Hindlimb muscle (tissue), 1 donor: ENCODE measurements at regions not wholly inside any gene's neighbourhood (a gene's known extent, or its start where the extent isn't known, plus 50 kb on each side); places are given as distances from the start of the nearest gene placed in this dataset.
"Not testable (repeated sequence)": the region's sequence is repeated elsewhere in the genome, so short reads cannot be mapped to it uniquely, and the experiment has no call there.

ENCODE experiments used
- DNase-seq: peaks from one replicate; pipeline ENCODE4 v3.0.0-alpha.2; 2013

GRCh38 chr3:5357089-5357488 is 169.6 kb downstream of the EDEM1 start:
- DNase-seq = no peak

GRCh38 chr3:5358911-5359310 is 171.4 kb downstream of the EDEM1 start:
- no peak for DNase-seq

GRCh38 chr3:5360453-5360852 is 172.9 kb downstream of the EDEM1 start:
- DNase-seq = no peak

GRCh38 chr3:5366746-5367145 is 179.2 kb downstream of the EDEM1 start:
- DNase-seq = no peak

GRCh38 chr3:5371555-5371954 is 184.0 kb downstream of the EDEM1 start:
- not testable (repeated sequence) for DNase-seq

GRCh38 chr3:5376761-5377160 is 189.3 kb downstream of the EDEM1 start:
- DNase-seq = no peak

GRCh38 chr3:5379266-5379665 is 191.8 kb downstream of the EDEM1 start:
- not testable (repeated sequence) for DNase-seq

- not testable (repeated sequence) for DNase-seq
Observed at GRCh38 chr3:5383486-5384263, 196.2 kb downstream of the EDEM1 start.

GRCh38 chr3:5384557-5385236 is 197.2 kb downstream of the EDEM1 start:
- DNase-seq = no peak

- DNase-seq = no peak
Observed at GRCh38 chr3:5388091-5388490, 200.6 kb downstream of the EDEM1 start.

- DNase-seq = no peak
Observed at GRCh38 chr3:5389057-5389456, 201.6 kb downstream of the EDEM1 start.

GRCh38 chr3:5390221-5390620 is 202.7 kb downstream of the EDEM1 start:
- no peak for DNase-seq

- no peak for DNase-seq
Observed at GRCh38 chr3:5390936-5391625, 203.6 kb downstream of the EDEM1 start.

GRCh38 chr3:5401002-5401401 is 213.5 kb downstream of the EDEM1 start:
- no peak for DNase-seq

GRCh38 chr3:5404718-5405117 is 217.2 kb downstream of the EDEM1 start:
- DNase-seq = no peak

GRCh38 chr3:5411786-5412185 is 224.3 kb downstream of the EDEM1 start:
- no peak for DNase-seq

- no peak for DNase-seq
Observed at GRCh38 chr3:5423076-5423475, 235.6 kb downstream of the EDEM1 start.

- no peak for DNase-seq
Observed at GRCh38 chr3:5423523-5423922, 236.0 kb downstream of the EDEM1 start.

GRCh38 chr3:5425371-5425770 is 237.9 kb downstream of the EDEM1 start:
- no peak for DNase-seq

- DNase-seq = peak; percentile 79
Observed at GRCh38 chr3:5426094-5426883, 238.8 kb downstream of the EDEM1 start.

- no peak for DNase-seq
Observed at GRCh38 chr3:5427021-5427420, 239.5 kb downstream of the EDEM1 start.

GRCh38 chr3:5427938-5428337 is 240.4 kb downstream of the EDEM1 start:
- DNase-seq = no peak
